GM23338 (cell line): ENCODE measurements at regions not wholly inside any gene's neighbourhood (a gene's known extent, or its start where the extent isn't known, plus 50 kb on each side); places are given as distances from the start of the nearest gene placed in this dataset.

ENCODE experiments used
- ATAC-seq: fragments of 200-7000 bp; cut with Tn5 transposase; 3 replicates; pipeline ENCODE4 v1.9.1; 2020
- DNase-seq: peaks from one replicate; pipeline ENCODE4 v3.0.0-alpha.2; 2015; ENCODE audit warnings: low spot score
- H2AFZ ChIP-seq: fragments of 200-600 bp; sonication (generic); 2 replicates; pipeline ENCODE4 v1.8.0; 2016; ENCODE audit warnings: antibody characterized with exemption, mild to moderate bottlenecking, moderate library complexity
- H3F3A ChIP-seq: fragments of 200-600 bp; sonication (generic); replicated peaks from 2 replicates; pipeline ENCODE4 v1.8.0; 2017; ENCODE audit warnings: antibody characterized with exemption, mixed run types, low read depth
- H3K27ac ChIP-seq: fragments of 200-600 bp; sonication (generic); 2 replicates; pipeline ENCODE4 v1.6.1; 2016; ENCODE audit warnings: low read depth
- H3K27me3 ChIP-seq: fragments of 200-600 bp; sonication (generic); 2 replicates; pipeline ENCODE4 v1.8.0; 2016; ENCODE audit warnings: mild to moderate bottlenecking, mixed run types, moderate library complexity; ENCODE audit not compliant: insufficient read depth
- H3K36me3 ChIP-seq: fragments of 200-600 bp; sonication (generic); 2 replicates; pipeline ENCODE4 v1.8.0; 2016; ENCODE audit warnings: mild to moderate bottlenecking; ENCODE audit not compliant: insufficient read depth
- H3K4me1 ChIP-seq: fragments of 200-600 bp; sonication (generic); 2 replicates; pipeline ENCODE4 v1.8.0; 2016; ENCODE audit warnings: mild to moderate bottlenecking, moderate library complexity; ENCODE audit not compliant: insufficient read depth
- H3K4me2 ChIP-seq: fragments of 200-600 bp; sonication (generic); 2 replicates; pipeline ENCODE4 v1.7.1; 2017; ENCODE audit warnings: mixed run types
- H3K4me3 ChIP-seq: fragments of 200-600 bp; sonication (generic); 2 replicates; pipeline ENCODE4 v1.6.1; 2016; ENCODE audit warnings: mixed run types
- H3K79me2 ChIP-seq: fragments of 200-600 bp; sonication (generic); replicated peaks from 2 replicates; pipeline ENCODE4 v1.8.0; 2017; ENCODE audit warnings: mild to moderate bottlenecking; ENCODE audit not compliant: insufficient read depth
- H3K9me2 ChIP-seq: fragments of 200-600 bp; sonication (generic); 2 replicates; pipeline ENCODE4 v1.8.0; 2017; ENCODE audit not compliant: insufficient read depth
- H4K20me1 ChIP-seq: fragments of 200-600 bp; sonication (generic); replicated peaks from 2 replicates; pipeline ENCODE4 v1.8.0; 2017; ENCODE audit warnings: mild to moderate bottlenecking; ENCODE audit not compliant: insufficient read depth
- H3K27ac Mint-ChIP-seq: 2 replicates; pipeline ENCODE4 v1.8.0; 2020; ENCODE audit warnings: inconsistent platforms, mild to moderate bottlenecking, moderate library complexity, mixed read lengths
- H3K27me3 Mint-ChIP-seq: 3 replicates; pipeline ENCODE4 v1.8.0; 2022; ENCODE audit warnings: low read depth, mild to moderate bottlenecking, moderate library complexity, mixed read lengths, inconsistent platforms; ENCODE audit not compliant: insufficient read depth, poor library complexity
- H3K36me3 Mint-ChIP-seq: 3 replicates; pipeline ENCODE4 v1.8.0; 2021; ENCODE audit warnings: low read depth, mild to moderate bottlenecking, inconsistent platforms, moderate library complexity, mixed read lengths
- H3K4me1 Mint-ChIP-seq: 3 replicates; pipeline ENCODE4 v1.8.0; 2020; ENCODE audit warnings: mild to moderate bottlenecking, inconsistent platforms, mixed read lengths
- H3K4me3 Mint-ChIP-seq: 3 replicates; pipeline ENCODE4 v1.8.0; 2021; ENCODE audit warnings: moderate library complexity, mild to moderate bottlenecking, inconsistent platforms, mixed read lengths
- H3K9me3 Mint-ChIP-seq: 3 replicates; pipeline ENCODE4 v1.8.0; 2020; ENCODE audit warnings: moderate library complexity, mild to moderate bottlenecking, inconsistent platforms, mixed read lengths
- ETS1 ChIP-seq: IDR thresholded peaks from 2 replicates; pipeline ENCODE4 v1.6.1; 2016; ENCODE audit warnings: antibody characterized with exemption
- EZH2phosphoT487 ChIP-seq: fragments of 200-600 bp; sonication (generic); IDR thresholded peaks from one replicate; pipeline ENCODE4 v1.8.1; 2018; ENCODE audit warnings: antibody characterized with exemption; ENCODE audit not compliant: unreplicated experiment
- REST ChIP-seq: IDR thresholded peaks from one replicate; pipeline ENCODE4 v1.6.1; 2018; ENCODE audit warnings: antibody characterized with exemption; ENCODE audit not compliant: unreplicated experiment
- ZNF114 ChIP-seq: fragments of 250-450 bp; sonication (Bioruptor Pico); IDR thresholded peaks from 2 replicates; pipeline ENCODE4 v1.5.0; 2020; ENCODE audit warnings: mild to moderate bottlenecking, moderate library complexity
- ZNF331 ChIP-seq: fragments of 250-450 bp; sonication (Bioruptor Pico); IDR thresholded peaks from 2 replicates; pipeline ENCODE4 v1.5.0; 2020; ENCODE audit warnings: low read depth, mild to moderate bottlenecking, moderate library complexity
- ZNF462 ChIP-seq: fragments of 250-450 bp; sonication (Bioruptor Pico); IDR thresholded peaks from 2 replicates; pipeline ENCODE4 v1.5.0; 2020; ENCODE audit warnings: mild to moderate bottlenecking, moderate library complexity

- TF ChIP-seq ZNF462 (CRISPR knock-in tag) (no peak), EZH2phosphoT487 (no peak), ETS1 (no peak), ZNF331 (no peak)
These were observed 69.1 kb upstream of the CTDP1 start (continued) for GRCh38 chr18:79610461-79611039.

- Histone ChIP-seq H3K79me2 (no peaks in the 10 kb centered on the region), H3K4me2 (no peak overlapping the region), H3F3A (no peaks in the 10 kb centered on the region), H3K27ac (no peak overlapping the region), H3K9me2 (no peaks in the 10 kb centered on the region), H3K4me1 (no peaks in the 10 kb centered on the region), H3K4me3 (no peak overlapping the region), H4K20me1 (no peaks in the 10 kb centered on the region), H3K27me3 (no peaks in the 10 kb centered on the region), H3K36me3 (no peaks in the 10 kb centered on the region), H2AFZ (no peak overlapping the region; the same call in 1 of the 2 replicates)
- H3K36me3 Mint-ChIP-seq, result no peaks in the 10 kb centered on the region; the same call in 2 of the 3 replicates
- no peak overlapping the region for H3K27ac Mint-ChIP-seq
- H3K9me3 Mint-ChIP-seq, result no peaks in the 10 kb centered on the region
- ATAC-seq (peak; percentile 40), DNase-seq (peak; percentile 37)
- no peak overlapping the region for H3K4me3 Mint-ChIP-seq
- TF ChIP-seq ZNF114 (CRISPR knock-in tag), result no peak
- no peak for TF ChIP-seq REST
- peaks cover 12% of the 10 kb centered on the region for H3K27me3 Mint-ChIP-seq
- peaks cover 5% of the 10 kb centered on the region; the same call in 2 of the 3 replicates for H3K4me1 Mint-ChIP-seq
These were observed 68.4 kb upstream of the CTDP1 start for GRCh38 chr18:79611040-79611681.
